ENCODE measurements at regions not wholly inside any gene's neighbourhood (a gene's known extent, or its start where the extent isn't known, plus 50 kb on each side); places are given as distances from the start of the nearest gene placed in this dataset.

DNA sequence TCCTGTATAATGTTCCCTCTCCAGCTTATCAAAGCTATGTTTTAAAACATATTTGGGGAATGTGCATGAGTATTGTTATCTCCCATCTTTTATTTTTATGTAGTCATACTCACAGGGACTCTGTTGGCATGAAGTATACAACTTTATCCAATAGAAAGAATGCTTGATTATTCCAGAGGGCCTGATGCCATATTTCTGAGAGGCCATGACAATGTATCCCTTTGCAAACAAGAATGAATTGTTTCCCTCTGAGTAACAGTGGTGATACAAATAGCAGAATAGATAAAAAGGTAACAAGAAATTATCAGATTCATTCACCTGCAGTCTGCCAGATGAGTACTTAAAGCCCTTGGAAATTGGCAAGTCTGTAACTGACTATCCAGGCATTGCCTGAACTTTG, 125.9 kb downstream of the PLK2 start:
- TF ChIP-seq, protein P1, sequence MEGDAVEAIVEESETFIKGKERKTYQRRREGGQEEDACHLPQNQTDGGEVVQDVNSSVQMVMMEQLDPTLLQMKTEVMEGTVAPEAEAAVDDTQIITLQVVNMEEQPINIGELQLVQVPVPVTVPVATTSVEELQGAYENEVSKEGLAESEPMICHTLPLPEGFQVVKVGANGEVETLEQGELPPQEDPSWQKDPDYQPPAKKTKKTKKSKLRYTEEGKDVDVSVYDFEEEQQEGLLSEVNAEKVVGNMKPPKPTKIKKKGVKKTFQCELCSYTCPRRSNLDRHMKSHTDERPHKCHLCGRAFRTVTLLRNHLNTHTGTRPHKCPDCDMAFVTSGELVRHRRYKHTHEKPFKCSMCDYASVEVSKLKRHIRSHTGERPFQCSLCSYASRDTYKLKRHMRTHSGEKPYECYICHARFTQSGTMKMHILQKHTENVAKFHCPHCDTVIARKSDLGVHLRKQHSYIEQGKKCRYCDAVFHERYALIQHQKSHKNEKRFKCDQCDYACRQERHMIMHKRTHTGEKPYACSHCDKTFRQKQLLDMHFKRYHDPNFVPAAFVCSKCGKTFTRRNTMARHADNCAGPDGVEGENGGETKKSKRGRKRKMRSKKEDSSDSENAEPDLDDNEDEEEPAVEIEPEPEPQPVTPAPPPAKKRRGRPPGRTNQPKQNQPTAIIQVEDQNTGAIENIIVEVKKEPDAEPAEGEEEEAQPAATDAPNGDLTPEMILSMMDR (conservative IDR thresholded peaks at IDR 0.05): no peak
- no peak for TF ChIP-seq ZFX (IDR thresholded peaks at IDR 0.05)
